Spleen (tissue), 7 donors: ENCODE measurements at regions not wholly inside any gene's neighbourhood (a gene's known extent, or its start where the extent isn't known, plus 50 kb on each side); places are given as distances from the start of the nearest gene placed in this dataset.

ENCODE experiments used
- POLR2A ChIP-seq, 3 donors: fragments of 450-650 bp; IDR thresholded peaks; one replicate each; pipeline ENCODE4 v1.5.1; 2017; ENCODE audit warnings: antibody characterized with exemption in 3 of 3, mild to moderate bottlenecking in 1 of 3
- POLR2AphosphoS5 ChIP-seq, 3 donors: sonication (generic); formaldehyde crosslinking; IDR thresholded peaks; one replicate each; pipeline ENCODE4 v1.5.1; 2017; ENCODE audit warnings: antibody characterized with exemption in 3 of 3
- TF ChIP-seq, protein P1 (sequence below), 11 experiments: fragments of 200-600 bp in 7 of 11; fragments of 450-650 bp in 4 of 11; sonication (generic) in 4 of 11; IDR thresholded peaks in 8 of 11; conservative IDR thresholded peaks in 3 of 11; 1 replicate in 7 of 11; 2 replicates in 4 of 11; pipeline versions ENCODE4 v1.4.0 to v1.8.0; 2016 to 2021; ENCODE audit warnings: antibody characterized with exemption in 11 of 11, inconsistent platforms in 4 of 11, mild to moderate bottlenecking in 1 of 11
- donor health status: DM: no; HTN: no; CAD: no; lungs with moderate emphysema.
- donor health status: DM: no; HTN: no; CAD: no.
- donor health status: DM: no; HTN: no; CAD: no.

DNA sequence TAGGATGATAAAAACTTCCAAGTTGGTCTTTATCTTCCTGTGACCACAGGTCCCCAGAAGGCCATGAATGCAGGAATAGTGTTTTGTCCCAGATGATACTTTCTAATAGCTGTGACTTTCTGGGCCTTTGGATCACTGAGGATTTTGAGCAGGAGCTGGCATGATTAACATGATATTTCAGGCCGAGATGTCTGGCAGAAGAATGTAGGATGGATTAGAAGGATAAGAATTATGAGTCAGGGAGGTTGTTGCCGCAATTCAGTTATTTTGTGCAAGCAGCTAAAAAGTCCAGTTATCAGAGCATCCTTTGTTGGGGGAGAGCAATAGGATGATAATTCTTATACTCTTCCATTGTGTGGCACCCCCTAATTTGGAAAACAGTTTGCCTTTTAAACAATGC lies 189.7 kb downstream of the PSAT1 start:
- no peak for TF ChIP-seq POLR2AphosphoS5 (IDR thresholded peaks at IDR 0.05)
- TF ChIP-seq, protein P1, sequence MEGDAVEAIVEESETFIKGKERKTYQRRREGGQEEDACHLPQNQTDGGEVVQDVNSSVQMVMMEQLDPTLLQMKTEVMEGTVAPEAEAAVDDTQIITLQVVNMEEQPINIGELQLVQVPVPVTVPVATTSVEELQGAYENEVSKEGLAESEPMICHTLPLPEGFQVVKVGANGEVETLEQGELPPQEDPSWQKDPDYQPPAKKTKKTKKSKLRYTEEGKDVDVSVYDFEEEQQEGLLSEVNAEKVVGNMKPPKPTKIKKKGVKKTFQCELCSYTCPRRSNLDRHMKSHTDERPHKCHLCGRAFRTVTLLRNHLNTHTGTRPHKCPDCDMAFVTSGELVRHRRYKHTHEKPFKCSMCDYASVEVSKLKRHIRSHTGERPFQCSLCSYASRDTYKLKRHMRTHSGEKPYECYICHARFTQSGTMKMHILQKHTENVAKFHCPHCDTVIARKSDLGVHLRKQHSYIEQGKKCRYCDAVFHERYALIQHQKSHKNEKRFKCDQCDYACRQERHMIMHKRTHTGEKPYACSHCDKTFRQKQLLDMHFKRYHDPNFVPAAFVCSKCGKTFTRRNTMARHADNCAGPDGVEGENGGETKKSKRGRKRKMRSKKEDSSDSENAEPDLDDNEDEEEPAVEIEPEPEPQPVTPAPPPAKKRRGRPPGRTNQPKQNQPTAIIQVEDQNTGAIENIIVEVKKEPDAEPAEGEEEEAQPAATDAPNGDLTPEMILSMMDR (IDR thresholded peaks at IDR 0.05 in 8 of 11, conservative IDR thresholded peaks at IDR 0.05 in 3 of 11) = no peak
- no peak for TF ChIP-seq POLR2A (IDR thresholded peaks at IDR 0.05)
